ENCODE measurements at regions not wholly inside any gene's neighbourhood (a gene's known extent, or its start where the extent isn't known, plus 50 kb on each side); places are given as distances from the start of the nearest gene placed in this dataset.

DNA sequence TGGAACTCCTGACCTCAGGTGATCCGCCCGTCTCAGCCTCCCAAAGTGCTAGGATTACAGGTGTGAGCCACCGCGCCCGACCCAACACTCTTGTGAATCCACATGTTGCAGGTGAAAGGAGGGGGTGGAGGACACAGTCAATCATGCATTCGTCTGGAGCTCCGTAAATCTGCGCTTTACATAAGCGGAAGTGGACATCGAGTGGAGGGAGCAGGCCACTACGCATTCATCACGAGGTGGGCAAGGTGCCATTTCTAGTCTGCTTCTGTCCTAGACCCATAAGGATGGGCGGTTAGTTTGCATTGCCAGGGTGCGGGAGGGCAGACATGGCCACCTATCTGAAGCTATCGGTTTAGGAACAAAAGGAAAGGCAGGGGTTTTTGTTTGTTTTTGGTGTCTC lies 225.2 kb upstream of the TCERG1L start:
- no peak for TF ChIP-seq POLR2A (IDR thresholded peaks at IDR 0.05; ENCODE audit: low read depth, low read length)
- TF ChIP-seq EZH2 (IDR thresholded peaks at IDR 0.05; ENCODE audit: borderline replicate concordance, low read depth, low read length, severe bottlenecking): no peak
